BJ (cell line): ENCODE measurements at regions not wholly inside any gene's neighbourhood (a gene's known extent, or its start where the extent isn't known, plus 50 kb on each side); places are given as distances from the start of the nearest gene placed in this dataset.

Experiments used
- CTCF ChIA-PET: fragments of 350-600 bp; formaldehyde crosslinking; extraction: SDS; loops from one replicate; lab custom pipeline; 2021; ENCODE audit warnings: antibody characterized with exemption, inconsistent platforms; lab: Yijun Ruan, JAX
- POLR2A ChIA-PET: fragments of 300-600 bp; sonication (Branson Sonifier 250); formaldehyde crosslinking; extraction: SDS; loops from one replicate; lab custom pipeline; 2021; ENCODE audit warnings: antibody characterized with exemption; lab: Charles Lee
- DNase-seq: peaks from one replicate; pipeline ENCODE4 v3.0.0-alpha.2; 2011; ENCODE audit warnings: low read depth
- H3K27me3 ChIP-seq: 2 replicates; pipeline ENCODE4 v1.6.0; 2011; ENCODE audit warnings: low read length; ENCODE audit not compliant: control insufficient read depth, insufficient read depth
- H3K36me3 ChIP-seq: 2 replicates; pipeline ENCODE4 v1.5.1; 2011; ENCODE audit warnings: low read length; ENCODE audit not compliant: control insufficient read depth, insufficient read depth
- H3K4me3 ChIP-seq: 2 replicates; pipeline ENCODE4 v1.5.1; 2011; ENCODE audit warnings: low read depth, mild to moderate bottlenecking, control low read depth, low read length
- CTCF ChIP-seq: IDR thresholded peaks from 2 replicates; pipeline ENCODE4 v1.5.1; 2011; ENCODE audit warnings: low read depth, mild to moderate bottlenecking, control low read depth, inconsistent platforms, low read length, moderate library complexity; ENCODE audit not compliant: insufficient read depth

GRCh38 chr18:30066288-30066687 lies 976.3 kb downstream of the DSC3 start:
- H3K4me3 ChIP-seq = no peak overlapping the region
- CTCF ChIA-PET = no interaction called here
- no peak for TF ChIP-seq CTCF
- no peak for DNase-seq
- H3K36me3 ChIP-seq = no peaks in the 10 kb centered on the region
- POLR2A ChIA-PET = no interaction called here
- no peaks in the 10 kb centered on the region for H3K27me3 ChIP-seq

- no peak for DNase-seq
- POLR2A ChIA-PET = no interaction called here
- Histone ChIP-seq H3K4me3 (no peak overlapping the region), H3K36me3 (no peaks in the 10 kb centered on the region), H3K27me3 (no peaks in the 10 kb centered on the region)
- CTCF ChIA-PET = no interaction called here
- no peak for TF ChIP-seq CTCF
Measured at GRCh38 chr18:30057398-30057797, 985.1 kb downstream of the DSC3 start.

- H3K27me3 ChIP-seq = no peaks in the 10 kb centered on the region
- no peaks in the 10 kb centered on the region for H3K36me3 ChIP-seq
- ChIA-PET CTCF (no interaction called here), POLR2A (no interaction called here)
- no peak overlapping the region for H3K4me3 ChIP-seq
- no peak for DNase-seq
- no peak for TF ChIP-seq CTCF
Measured at GRCh38 chr18:30056528-30056927, 986.0 kb downstream of the DSC3 start.

- no peaks in the 10 kb centered on the region for H3K27me3 ChIP-seq
- ChIA-PET CTCF (no interaction called here), POLR2A (no interaction called here)
- no peaks in the 10 kb centered on the region for H3K36me3 ChIP-seq
- H3K4me3 ChIP-seq = no peak overlapping the region
- no peak for TF ChIP-seq CTCF
- DNase-seq = no peak
Measured at GRCh38 chr18:30044496-30044895, 998.0 kb downstream of the DSC3 start.

GRCh38 chr18:30039201-30039600 lies 1003.3 kb downstream of the DSC3 start:
- CTCF ChIA-PET = no interaction called here
- POLR2A ChIA-PET = no interaction called here
- Histone ChIP-seq H3K36me3 (no peaks in the 10 kb centered on the region), H3K27me3 (no peaks in the 10 kb centered on the region), H3K4me3 (no peak overlapping the region)
- DNase-seq = no peak
- no peak for TF ChIP-seq CTCF

- DNase-seq = no peak
- H3K27me3 ChIP-seq = no peaks in the 10 kb centered on the region
- TF ChIP-seq CTCF = no peak
- no peak overlapping the region for H3K4me3 ChIP-seq
- H3K36me3 ChIP-seq = no peaks in the 10 kb centered on the region
- CTCF ChIA-PET = no interaction called here
- POLR2A ChIA-PET = no interaction called here
Measured at GRCh38 chr18:30034818-30035217, 1007.7 kb downstream of the DSC3 start.
